ENCODE measurements at regions not wholly inside any gene's neighbourhood (a gene's known extent, or its start where the extent isn't known, plus 50 kb on each side); places are given as distances from the start of the nearest gene placed in this dataset.

- H3K9me3 ChIP-seq = no peaks in the 10 kb centered on the region
- H3K4me3 ChIP-seq = no peak overlapping the region
- no peak for DNase-seq
- intact Hi-C loops (cut with DNase I) = no loop called here
- WGBS, 3 donors = 82 to 90% (median 85%) methylated on average over 3 of the region's 3 CpGs
- H3K27me3 ChIP-seq = no peaks in the 10 kb centered on the region
- no peaks in the 10 kb centered on the region for H3K4me1 ChIP-seq (ENCODE audit: insufficient read depth)
- H3K36me3 ChIP-seq = no peaks in the 10 kb centered on the region
- TF ChIP-seq POLR2A (IDR thresholded peaks at IDR 0.05) = no peak
- no peak for TF ChIP-seq EP300 (IDR thresholded peaks at IDR 0.05)
- TF ChIP-seq, protein P1, sequence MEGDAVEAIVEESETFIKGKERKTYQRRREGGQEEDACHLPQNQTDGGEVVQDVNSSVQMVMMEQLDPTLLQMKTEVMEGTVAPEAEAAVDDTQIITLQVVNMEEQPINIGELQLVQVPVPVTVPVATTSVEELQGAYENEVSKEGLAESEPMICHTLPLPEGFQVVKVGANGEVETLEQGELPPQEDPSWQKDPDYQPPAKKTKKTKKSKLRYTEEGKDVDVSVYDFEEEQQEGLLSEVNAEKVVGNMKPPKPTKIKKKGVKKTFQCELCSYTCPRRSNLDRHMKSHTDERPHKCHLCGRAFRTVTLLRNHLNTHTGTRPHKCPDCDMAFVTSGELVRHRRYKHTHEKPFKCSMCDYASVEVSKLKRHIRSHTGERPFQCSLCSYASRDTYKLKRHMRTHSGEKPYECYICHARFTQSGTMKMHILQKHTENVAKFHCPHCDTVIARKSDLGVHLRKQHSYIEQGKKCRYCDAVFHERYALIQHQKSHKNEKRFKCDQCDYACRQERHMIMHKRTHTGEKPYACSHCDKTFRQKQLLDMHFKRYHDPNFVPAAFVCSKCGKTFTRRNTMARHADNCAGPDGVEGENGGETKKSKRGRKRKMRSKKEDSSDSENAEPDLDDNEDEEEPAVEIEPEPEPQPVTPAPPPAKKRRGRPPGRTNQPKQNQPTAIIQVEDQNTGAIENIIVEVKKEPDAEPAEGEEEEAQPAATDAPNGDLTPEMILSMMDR (IDR thresholded peaks at IDR 0.05) = no peak
- no peak overlapping the region for H3K27ac ChIP-seq
These were observed 1120.5 kb upstream of the FLRT2 start for GRCh38 chr14:84409435-84409834.

GRCh38 chr14:84410344-84410743, 1119.6 kb upstream of the FLRT2 start:
- Histone ChIP-seq H3K27me3 (no peaks in the 10 kb centered on the region), H3K27ac (no peak overlapping the region), H3K36me3 (no peaks in the 10 kb centered on the region), H3K9me3 (no peaks in the 10 kb centered on the region), H3K4me1 (ENCODE audit: insufficient read depth) (no peaks in the 10 kb centered on the region), H3K4me3 (no peak overlapping the region)
- WGBS, 3 donors = 26 to 49% (median 34%) methylated on average over 3 of the region's 3 CpGs
- no peak for TF ChIP-seq EP300 (IDR thresholded peaks at IDR 0.05)
- no peak for TF ChIP-seq POLR2A (IDR thresholded peaks at IDR 0.05)
- TF ChIP-seq, protein P1 (IDR thresholded peaks at IDR 0.05) = no peak
- intact Hi-C loops (cut with DNase I) = no loop called here
- DNase-seq = no peak

DNA sequence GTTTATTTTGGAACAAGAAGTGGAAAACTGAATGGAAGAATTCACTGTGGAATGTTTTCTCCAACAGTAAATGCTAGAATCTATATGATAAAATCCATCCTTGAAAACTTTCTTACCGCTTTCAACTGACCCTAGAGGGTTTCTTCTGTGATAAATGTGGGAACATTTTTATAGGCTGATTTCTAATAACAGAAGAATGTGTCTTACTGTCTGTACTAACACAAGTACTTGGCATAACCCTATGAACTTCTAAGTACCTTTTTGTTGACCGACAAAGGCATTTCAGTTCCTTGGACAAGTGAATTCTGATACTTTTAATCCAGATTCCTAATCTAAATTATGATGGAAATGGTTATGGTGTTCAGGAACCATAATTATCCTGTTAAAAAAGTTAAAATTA, 1109.7 kb upstream of the FLRT2 start:
- intact Hi-C loops (cut with DNase I) = no loop called here
- DNase-seq = no peak
- Histone ChIP-seq H3K9me3 (no peaks in the 10 kb centered on the region), H3K4me3 (no peak overlapping the region), H3K4me1 (ENCODE audit: insufficient read depth) (no peaks in the 10 kb centered on the region), H3K27me3 (no peaks in the 10 kb centered on the region), H3K27ac (no peak overlapping the region), H3K36me3 (no peaks in the 10 kb centered on the region)
- no peak for TF ChIP-seq EP300 (IDR thresholded peaks at IDR 0.05)
- TF ChIP-seq, protein P1 (IDR thresholded peaks at IDR 0.05) = no peak
- no peak for TF ChIP-seq POLR2A (IDR thresholded peaks at IDR 0.05)
- 31 to 52% (median 32%) methylated on average over 2 of the region's 2 CpGs for WGBS, 3 donors

DNA sequence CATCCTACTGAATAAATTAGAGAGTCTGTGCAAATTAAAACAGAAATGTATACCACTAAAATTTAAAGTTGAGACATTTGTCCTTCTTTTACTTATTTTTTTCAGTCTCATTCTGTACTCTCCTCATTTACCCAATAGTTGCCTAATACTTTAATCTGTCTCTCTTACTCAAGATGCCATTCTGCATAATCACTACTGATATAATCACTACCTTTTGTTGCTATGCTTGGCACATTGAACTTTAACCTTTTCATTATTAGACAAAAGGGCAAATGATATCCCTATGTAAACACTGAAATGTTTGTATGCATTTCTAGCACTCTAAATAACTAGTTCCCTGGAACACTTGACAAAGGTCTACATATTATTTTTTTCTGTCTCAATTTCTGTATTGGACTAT, 1108.3 kb upstream of the FLRT2 start:
- Histone ChIP-seq H3K36me3 (no peaks in the 10 kb centered on the region), H3K4me3 (no peak overlapping the region), H3K27me3 (no peaks in the 10 kb centered on the region), H3K4me1 (ENCODE audit: insufficient read depth) (no peaks in the 10 kb centered on the region), H3K27ac (no peak overlapping the region), H3K9me3 (no peaks in the 10 kb centered on the region)
- no peak for DNase-seq
- intact Hi-C loops (cut with DNase I) = no loop called here
- no peak for TF ChIP-seq POLR2A (IDR thresholded peaks at IDR 0.05)
- TF ChIP-seq EP300 (IDR thresholded peaks at IDR 0.05) = no peak
- TF ChIP-seq, protein P1 (IDR thresholded peaks at IDR 0.05) = no peak

DNA sequence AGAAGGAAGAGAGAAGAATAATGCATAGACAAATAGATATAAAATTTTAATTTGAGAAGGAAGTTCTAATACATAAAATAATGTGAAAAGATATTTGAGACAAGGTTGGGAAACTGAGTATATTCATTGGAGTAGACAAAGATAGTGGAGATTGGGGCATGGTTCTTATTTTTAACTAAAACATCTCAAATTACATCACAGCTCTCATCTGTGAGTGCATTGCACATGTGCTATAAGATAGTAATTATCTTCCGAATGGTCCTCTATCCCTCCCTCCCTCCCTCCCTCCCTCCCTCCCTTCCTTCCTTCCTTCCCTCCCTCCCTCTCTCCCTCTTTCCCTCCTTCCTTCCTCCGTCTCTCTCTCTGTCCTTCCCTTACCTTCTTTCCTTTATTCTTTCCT, 1104.0 kb upstream of the FLRT2 start:
- Histone ChIP-seq H3K36me3 (no peaks in the 10 kb centered on the region), H3K4me3 (no peak overlapping the region), H3K9me3 (no peaks in the 10 kb centered on the region), H3K4me1 (ENCODE audit: insufficient read depth) (no peaks in the 10 kb centered on the region), H3K27me3 (no peaks in the 10 kb centered on the region), H3K27ac (no peak overlapping the region)
- WGBS, 3 donors = 67 to 96% (median 87%) methylated on average over 2 of the region's 2 CpGs
- intact Hi-C loops (cut with DNase I) = no loop called here
- TF ChIP-seq EP300 (IDR thresholded peaks at IDR 0.05) (no peak), POLR2A (IDR thresholded peaks at IDR 0.05) (no peak)
- TF ChIP-seq, protein P1 (IDR thresholded peaks at IDR 0.05) = no peak
- no peak for DNase-seq

Measured in ovary (tissue), 7 donors.